Endodermal cell (in vitro differentiated cells): ENCODE measurements at regions not wholly inside any gene's neighbourhood (a gene's known extent, or its start where the extent isn't known, plus 50 kb on each side); places are given as distances from the start of the nearest gene placed in this dataset.

Experiments
- DNase-seq: peaks from one replicate; pipeline ENCODE4 v3.0.0-alpha.2; 2017
- H3K27ac ChIP-seq: 2 replicates; pipeline ENCODE4 v1.5.1; 2013; ENCODE audit warnings: mild to moderate bottlenecking, low read depth, low read length, moderate library complexity
- H3K27me3 ChIP-seq: 2 replicates; pipeline ENCODE4 v1.6.1; 2013; ENCODE audit warnings: mild to moderate bottlenecking, low read length, moderate library complexity; ENCODE audit not compliant: insufficient read depth, control insufficient read depth, poor library complexity, severe bottlenecking
- H3K36me3 ChIP-seq: 2 replicates; pipeline ENCODE4 v1.7.0; 2013; ENCODE audit warnings: mild to moderate bottlenecking, low read length, moderate library complexity; ENCODE audit not compliant: control insufficient read depth, insufficient read depth
- H3K4me1 ChIP-seq: one replicate; pipeline ENCODE4 v1.7.0; 2013; ENCODE audit warnings: low read length; ENCODE audit not compliant: control insufficient read depth, insufficient read depth
- H3K4me3 ChIP-seq: 2 replicates; pipeline ENCODE4 v1.5.1; 2013; ENCODE audit warnings: mild to moderate bottlenecking, low read length, moderate library complexity
- H3K9ac ChIP-seq: 2 replicates; pipeline ENCODE4 v1.6.1; 2013; ENCODE audit warnings: mild to moderate bottlenecking, low read length, moderate library complexity; ENCODE audit not compliant: poor library complexity, severe bottlenecking; ENCODE audit errors: extremely low read depth
- H3K9me3 ChIP-seq: 2 replicates; pipeline ENCODE4 v1.6.1; 2013; ENCODE audit warnings: mild to moderate bottlenecking, low read length, moderate library complexity; ENCODE audit not compliant: control insufficient read depth
- H3K27ac Mint-ChIP-seq: 2 replicates; pipeline ENCODE4 v1.8.0; 2020; ENCODE audit warnings: mixed read lengths
- H3K27me3 Mint-ChIP-seq: 2 replicates; pipeline ENCODE4 v1.8.0; 2021; ENCODE audit warnings: mild to moderate bottlenecking, mixed read lengths; ENCODE audit not compliant: insufficient read depth
- H3K36me3 Mint-ChIP-seq: 2 replicates; pipeline ENCODE4 v1.8.0; 2020; ENCODE audit warnings: low read depth, mixed read lengths
- H3K4me1 Mint-ChIP-seq: 2 replicates; pipeline ENCODE4 v1.8.0; 2020; ENCODE audit warnings: mixed read lengths
- H3K4me3 Mint-ChIP-seq: 2 replicates; pipeline ENCODE4 v1.8.0; 2020; ENCODE audit warnings: mild to moderate bottlenecking, moderate library complexity, mixed read lengths
- H3K9me3 Mint-ChIP-seq: 2 replicates; pipeline ENCODE4 v1.8.0; 2020; ENCODE audit warnings: mild to moderate bottlenecking, mixed read lengths
- CTCF ChIP-seq: fragments of 200-600 bp; sonication (generic); conservative IDR thresholded peaks from 2 replicates; pipeline ENCODE4 v1.5.0; 2021; ENCODE audit warnings: antibody characterized with exemption, mild to moderate bottlenecking
- WGBS, 2 experiments: methylation state at CpG; one replicate each; pipeline versions ENCODE4 v1.1.5 to v1.1.7; 2013; ENCODE audit warnings: missing lambda C conversion rate in 2 of 2, mixed read lengths in 1 of 2; ENCODE audit not compliant: insufficient coverage in 1 of 2, insufficient read length in 1 of 2; 5-methylcytosine and 5-hydroxymethylcytosine counted together

- Histone ChIP-seq H3K9ac (no peak overlapping the region), H3K4me3 (no peak overlapping the region), H3K9me3 (no peaks in the 10 kb centered on the region), H3K36me3 (no peaks in the 10 kb centered on the region), H3K27ac (no peak overlapping the region), H3K27me3 (peaks cover 5% of the 10 kb centered on the region), H3K4me1 (no peaks in the 10 kb centered on the region)
- H3K4me1 Mint-ChIP-seq, result peaks cover 5% of the 10 kb centered on the region
- H3K4me3 Mint-ChIP-seq, result no peak overlapping the region
- no peaks in the 10 kb centered on the region for H3K36me3 Mint-ChIP-seq
- no peak overlapping the region for H3K27ac Mint-ChIP-seq
- TF ChIP-seq CTCF, result no peak
- WGBS, 2 experiments, result 93 to 96% methylated on average over 3 to 4 of the region's 4 CpGs
- no peaks in the 10 kb centered on the region for H3K9me3 Mint-ChIP-seq
- no peak for DNase-seq
- peaks cover 6% of the 10 kb centered on the region for H3K27me3 Mint-ChIP-seq
Observed at GRCh38 chr14:34003082-34003668, 52.3 kb upstream of the EGLN3 start.
